Panc1 (cell line): ENCODE measurements at regions not wholly inside any gene's neighbourhood (a gene's known extent, or its start where the extent isn't known, plus 50 kb on each side); places are given as distances from the start of the nearest gene placed in this dataset.

Experiments
- ATAC-seq: fragments of 200-7000 bp; cut with Tn5 transposase; 2 replicates; pipeline ENCODE4 v1.9.1; 2020; ENCODE audit warnings: mild to moderate bottlenecking, moderate library complexity
- BruUV-seq: library from RNA; stranded (reverse); fragments of 400-500 nt; replicated peaks from 2 replicates; lab custom pipeline; 2021; lab: Mats Ljungman, UMichigan
- CTCF ChIA-PET: fragments of 300-600 bp; sonication (Branson Sonifier 250); formaldehyde crosslinking; loops from one replicate; lab custom pipeline; 2022; ENCODE audit warnings: antibody characterized with exemption; lab: Charles Lee
- POLR2A ChIA-PET: fragments of 300-600 bp; sonication (Branson Sonifier 250); formaldehyde crosslinking; loops from one replicate; lab custom pipeline; 2022; ENCODE audit warnings: antibody characterized with exemption; lab: Charles Lee
- DNase-seq: peaks from one replicate; pipeline ENCODE4 v3.0.0-alpha.2; 2010; ENCODE audit warnings: low read depth, low spot score
- H3K27ac ChIP-seq: 2 replicates; pipeline ENCODE4 v1.5.1; 2011; ENCODE audit warnings: mild to moderate bottlenecking, low read length, inconsistent platforms
- H3K27me3 ChIP-seq: fragments of 200-500 bp; sonication (Bioruptor generic); 2 replicates; pipeline ENCODE4 v1.6.0; 2014; ENCODE audit warnings: low read length, inconsistent platforms; ENCODE audit not compliant: control insufficient read depth, insufficient read depth
- H3K36me3 ChIP-seq: fragments of 200-500 bp; sonication (Bioruptor generic); 2 replicates; pipeline ENCODE4 v1.5.1; 2014; ENCODE audit warnings: inconsistent platforms, mild to moderate bottlenecking, low read length, moderate library complexity; ENCODE audit not compliant: control insufficient read depth, insufficient read depth
- H3K4me1 ChIP-seq: 2 replicates; pipeline ENCODE4 v1.5.1; 2011; ENCODE audit warnings: inconsistent platforms, mild to moderate bottlenecking, low read length, moderate library complexity; ENCODE audit not compliant: control insufficient read depth, insufficient read depth
- H3K4me3 ChIP-seq, 2 experiments: 2 replicates each; pipeline ENCODE4 v1.5.1; 2011 to 2012; ENCODE audit warnings: low read depth in 2 of 2, low read length in 2 of 2, mild to moderate bottlenecking in 2 of 2, inconsistent platforms in 1 of 2, moderate library complexity in 1 of 2
- H3K9me3 ChIP-seq: fragments of 200-500 bp; sonication (Bioruptor generic); 2 replicates; pipeline ENCODE4 v1.5.1; 2014; ENCODE audit warnings: low read depth, mild to moderate bottlenecking, inconsistent platforms, low read length, moderate library complexity; ENCODE audit not compliant: control insufficient read depth, insufficient read depth
- POLR2AphosphoS5 ChIP-seq: IDR thresholded peaks from 2 replicates; pipeline ENCODE4 v1.6.1; 2012; ENCODE audit warnings: mild to moderate bottlenecking, low read depth, low read length, moderate library complexity
- SIN3A ChIP-seq: IDR thresholded peaks from 2 replicates; pipeline ENCODE4 v1.6.1; 2012; ENCODE audit warnings: low read depth, mild to moderate bottlenecking, low read length, moderate library complexity, borderline replicate concordance; ENCODE audit not compliant: insufficient read depth
- TCF7L2 ChIP-seq: IDR thresholded peaks from 2 replicates; pipeline ENCODE4 v1.6.1; 2011; ENCODE audit warnings: mild to moderate bottlenecking, low read depth, low read length, inconsistent platforms
- in situ Hi-C: cut with HindIII; loops from 2 replicates; pipeline ENCODE4 v1.10.0; 2016; ENCODE audit warnings: low sequenced_read_pairs, low pct_unique_long_range_greater_than_20kb
- intact Hi-C: fragments of 100-400 bp; cut with micrococcal nuclease; formaldehyde crosslinking; loops from one replicate; pipeline ENCODE4 v1.10.0; 2022; ENCODE audit not compliant: unreplicated experiment
- TF ChIP-seq, protein P1 (sequence below), 2 experiments: IDR thresholded peaks; 2 replicates each; pipeline ENCODE4 v1.6.1; 2011 to 2012; ENCODE audit warnings: low read depth in 2 of 2, control low read depth in 1 of 2, low read length in 1 of 2, mild to moderate bottlenecking in 1 of 2, moderate library complexity in 1 of 2; ENCODE audit not compliant: insufficient read depth in 1 of 2
- TF ChIP-seq, protein P2 (sequence below): fragments of 450-650 bp; IDR thresholded peaks from 2 replicates; pipeline ENCODE4 v1.5.1; 2017; ENCODE audit warnings: mild to moderate bottlenecking

- Histone ChIP-seq H3K4me3 (no peak overlapping the region), H3K9me3 (peaks cover 8% of the 10 kb centered on the region; the same call in 1 of the 2 replicates), H3K27me3 (no peaks in the 10 kb centered on the region), H3K4me1 (no peaks in the 10 kb centered on the region), H3K27ac (no peak overlapping the region), H3K36me3 (no peaks in the 10 kb centered on the region)
- intact Hi-C loops (loop anchor here (10.0 kb wide), 1 partner anchor 208 kb away; no protein-coding TSS in a partner anchor), in situ Hi-C loops (no loop called here)
- POLR2A ChIA-PET, result no interaction called here
- DNase-seq, result no peak
- TF ChIP-seq TCF7L2 (no peak), POLR2AphosphoS5 (no peak), SIN3A (no peak)
- TF ChIP-seq, protein P1, sequence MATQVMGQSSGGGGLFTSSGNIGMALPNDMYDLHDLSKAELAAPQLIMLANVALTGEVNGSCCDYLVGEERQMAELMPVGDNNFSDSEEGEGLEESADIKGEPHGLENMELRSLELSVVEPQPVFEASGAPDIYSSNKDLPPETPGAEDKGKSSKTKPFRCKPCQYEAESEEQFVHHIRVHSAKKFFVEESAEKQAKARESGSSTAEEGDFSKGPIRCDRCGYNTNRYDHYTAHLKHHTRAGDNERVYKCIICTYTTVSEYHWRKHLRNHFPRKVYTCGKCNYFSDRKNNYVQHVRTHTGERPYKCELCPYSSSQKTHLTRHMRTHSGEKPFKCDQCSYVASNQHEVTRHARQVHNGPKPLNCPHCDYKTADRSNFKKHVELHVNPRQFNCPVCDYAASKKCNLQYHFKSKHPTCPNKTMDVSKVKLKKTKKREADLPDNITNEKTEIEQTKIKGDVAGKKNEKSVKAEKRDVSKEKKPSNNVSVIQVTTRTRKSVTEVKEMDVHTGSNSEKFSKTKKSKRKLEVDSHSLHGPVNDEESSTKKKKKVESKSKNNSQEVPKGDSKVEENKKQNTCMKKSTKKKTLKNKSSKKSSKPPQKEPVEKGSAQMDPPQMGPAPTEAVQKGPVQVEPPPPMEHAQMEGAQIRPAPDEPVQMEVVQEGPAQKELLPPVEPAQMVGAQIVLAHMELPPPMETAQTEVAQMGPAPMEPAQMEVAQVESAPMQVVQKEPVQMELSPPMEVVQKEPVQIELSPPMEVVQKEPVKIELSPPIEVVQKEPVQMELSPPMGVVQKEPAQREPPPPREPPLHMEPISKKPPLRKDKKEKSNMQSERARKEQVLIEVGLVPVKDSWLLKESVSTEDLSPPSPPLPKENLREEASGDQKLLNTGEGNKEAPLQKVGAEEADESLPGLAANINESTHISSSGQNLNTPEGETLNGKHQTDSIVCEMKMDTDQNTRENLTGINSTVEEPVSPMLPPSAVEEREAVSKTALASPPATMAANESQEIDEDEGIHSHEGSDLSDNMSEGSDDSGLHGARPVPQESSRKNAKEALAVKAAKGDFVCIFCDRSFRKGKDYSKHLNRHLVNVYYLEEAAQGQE (IDR thresholded peaks at IDR 0.05; ENCODE audit: insufficient read depth in 1 of 2, low read depth in 2 of 2, low read length in 1 of 2), result no peak
- TF ChIP-seq, protein P2, sequence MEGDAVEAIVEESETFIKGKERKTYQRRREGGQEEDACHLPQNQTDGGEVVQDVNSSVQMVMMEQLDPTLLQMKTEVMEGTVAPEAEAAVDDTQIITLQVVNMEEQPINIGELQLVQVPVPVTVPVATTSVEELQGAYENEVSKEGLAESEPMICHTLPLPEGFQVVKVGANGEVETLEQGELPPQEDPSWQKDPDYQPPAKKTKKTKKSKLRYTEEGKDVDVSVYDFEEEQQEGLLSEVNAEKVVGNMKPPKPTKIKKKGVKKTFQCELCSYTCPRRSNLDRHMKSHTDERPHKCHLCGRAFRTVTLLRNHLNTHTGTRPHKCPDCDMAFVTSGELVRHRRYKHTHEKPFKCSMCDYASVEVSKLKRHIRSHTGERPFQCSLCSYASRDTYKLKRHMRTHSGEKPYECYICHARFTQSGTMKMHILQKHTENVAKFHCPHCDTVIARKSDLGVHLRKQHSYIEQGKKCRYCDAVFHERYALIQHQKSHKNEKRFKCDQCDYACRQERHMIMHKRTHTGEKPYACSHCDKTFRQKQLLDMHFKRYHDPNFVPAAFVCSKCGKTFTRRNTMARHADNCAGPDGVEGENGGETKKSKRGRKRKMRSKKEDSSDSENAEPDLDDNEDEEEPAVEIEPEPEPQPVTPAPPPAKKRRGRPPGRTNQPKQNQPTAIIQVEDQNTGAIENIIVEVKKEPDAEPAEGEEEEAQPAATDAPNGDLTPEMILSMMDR, result no peak
- CTCF ChIA-PET, result no interaction called here
- ATAC-seq, result no peak
- BruUV-seq, result no TSS peak
Observed at GRCh38 chr19:13573056-13573667, 66.9 kb upstream of the CACNA1A start.

GRCh38 chr19:13561461-13561860, 55.2 kb upstream of the CACNA1A start:
- in situ Hi-C loops (no loop called here), intact Hi-C loops (no loop called here)
- POLR2A ChIA-PET, result interaction anchor here (0.6 kb wide), 1 partner anchor 788 kb away, joined by 3 read pairs; no protein-coding TSS in a partner anchor
- H3K4me1 ChIP-seq, result no peaks in the 10 kb centered on the region
- H3K9me3 ChIP-seq, result no peaks in the 10 kb centered on the region
- ATAC-seq (no peak), DNase-seq (no peak)
- no peaks in the 10 kb centered on the region for H3K36me3 ChIP-seq
- H3K4me3 ChIP-seq, result no peak overlapping the region
- CTCF ChIA-PET, result no interaction called here
- no TSS peak for BruUV-seq
- H3K27ac ChIP-seq, result no peak overlapping the region
- no peaks in the 10 kb centered on the region for H3K27me3 ChIP-seq
- TF ChIP-seq TCF7L2 (no peak), SIN3A (no peak), POLR2AphosphoS5 (no peak)
- TF ChIP-seq, protein P2, result no peak
- TF ChIP-seq, protein P1 (IDR thresholded peaks at IDR 0.05; ENCODE audit: insufficient read depth in 1 of 2, low read depth in 2 of 2, low read length in 1 of 2), result no peak
